ENCODE measurements at regions not wholly inside any gene's neighbourhood (a gene's known extent, or its start where the extent isn't known, plus 50 kb on each side); places are given as distances from the start of the nearest gene placed in this dataset.
"Not testable (repeated sequence)": the region's sequence is repeated elsewhere in the genome, so short reads cannot be mapped to it uniquely, and the experiment has no call there.

- H3K27me3 ChIP-seq, result no peaks in the 10 kb centered on the region
- no peak for TF ChIP-seq CTCF (IDR thresholded peaks at IDR 0.05)
- no peak for DNase-seq (ENCODE audit: low spot score)
- no peaks in the 10 kb centered on the region for H3K4me1 ChIP-seq
- H3K9me3 ChIP-seq, result no peaks in the 10 kb centered on the region
- no peak overlapping the region for H3K4me3 ChIP-seq
- no peaks in the 10 kb centered on the region for H3K36me3 ChIP-seq
- no peak overlapping the region for H3K27ac ChIP-seq
These were observed 1310.0 kb upstream of the EYS start for GRCh38 chr6:67016921-67017460.

GRCh38 chr6:67011441-67011840 is 1304.4 kb upstream of the EYS start:
- no peaks in the 10 kb centered on the region for H3K36me3 ChIP-seq
- no peak overlapping the region for H3K27ac ChIP-seq
- no peaks in the 10 kb centered on the region for H3K4me1 ChIP-seq
- H3K27me3 ChIP-seq, result no peaks in the 10 kb centered on the region
- DNase-seq (ENCODE audit: low spot score), result no peak
- no peak overlapping the region for H3K4me3 ChIP-seq
- no peaks in the 10 kb centered on the region for H3K9me3 ChIP-seq
- TF ChIP-seq CTCF (IDR thresholded peaks at IDR 0.05), result no peak

DNA sequence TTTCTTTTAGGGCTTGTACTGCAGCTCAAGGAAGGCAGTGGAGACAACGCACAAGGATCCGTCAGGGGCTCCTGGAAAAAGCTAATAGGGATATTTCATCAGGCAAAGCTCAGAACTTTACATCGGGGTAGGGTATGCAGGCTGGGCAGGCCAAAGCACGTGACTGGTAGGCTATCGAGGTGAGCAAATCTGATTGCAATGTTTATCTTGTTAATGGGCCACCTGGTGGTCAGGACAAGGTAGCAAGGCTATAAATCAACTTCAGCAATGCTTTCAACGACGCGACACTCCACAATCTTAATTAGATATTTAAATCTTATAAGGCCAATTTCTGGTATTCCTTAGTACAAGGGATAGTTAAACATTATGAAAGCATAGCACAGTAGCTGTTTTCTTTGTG is 1302.8 kb upstream of the EYS start:
- Histone ChIP-seq H3K36me3 (no peaks in the 10 kb centered on the region), H3K27me3 (no peaks in the 10 kb centered on the region), H3K4me3 (no peak overlapping the region), H3K4me1 (no peaks in the 10 kb centered on the region), H3K9me3 (no peaks in the 10 kb centered on the region), H3K27ac (no peak overlapping the region)
- no peak for DNase-seq (ENCODE audit: low spot score)
- TF ChIP-seq CTCF (IDR thresholded peaks at IDR 0.05), result peak in 1 of 2 donors; percentile 17

DNA sequence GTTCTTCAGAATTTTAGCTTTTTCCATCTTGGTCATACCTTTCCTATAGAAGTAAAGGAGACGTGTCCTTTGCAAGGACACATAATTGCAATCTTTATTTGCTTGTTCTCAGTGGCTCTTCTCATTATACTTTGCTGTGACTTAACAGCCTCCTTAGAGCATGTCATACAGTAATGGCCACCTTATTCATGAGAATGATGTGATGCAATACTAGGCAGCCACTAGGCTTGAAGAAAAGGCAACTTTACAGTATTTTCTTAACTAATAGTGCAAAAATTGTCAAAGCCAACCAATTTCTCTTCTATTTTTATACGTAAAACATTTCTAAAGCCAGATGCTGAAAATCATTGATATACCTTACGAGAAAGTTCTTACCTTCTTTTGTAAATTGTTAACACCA is 1296.8 kb upstream of the EYS start:
- Histone ChIP-seq H3K4me1 (no peaks in the 10 kb centered on the region), H3K36me3 (no peaks in the 10 kb centered on the region), H3K9me3 (no peaks in the 10 kb centered on the region), H3K4me3 (no peak overlapping the region), H3K27me3 (no peaks in the 10 kb centered on the region), H3K27ac (no peak overlapping the region)
- no peak for DNase-seq (ENCODE audit: low spot score)
- TF ChIP-seq CTCF (IDR thresholded peaks at IDR 0.05), result no peak

DNA sequence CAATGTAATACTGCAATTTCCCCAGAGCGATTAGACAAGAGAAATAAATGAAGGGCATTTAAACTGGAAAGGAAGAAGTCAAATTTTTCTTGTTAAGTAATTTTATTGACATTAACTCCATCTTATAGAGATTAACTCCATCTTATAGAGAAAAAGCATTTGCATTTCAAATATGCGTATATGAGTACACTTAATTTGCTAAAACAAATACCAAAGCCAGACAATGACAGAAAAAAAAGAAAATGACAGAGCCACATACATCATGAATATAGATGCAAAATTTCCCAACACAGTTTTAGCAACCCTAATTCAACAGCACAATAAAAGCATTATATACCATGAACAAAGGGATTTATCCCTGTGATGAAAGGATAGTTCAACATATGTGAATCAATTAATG is 1293.1 kb upstream of the EYS start:
- H3K36me3 ChIP-seq, result no peaks in the 10 kb centered on the region
- TF ChIP-seq CTCF (IDR thresholded peaks at IDR 0.05), result no peak
- no peaks in the 10 kb centered on the region for H3K4me1 ChIP-seq
- H3K27me3 ChIP-seq, result no peaks in the 10 kb centered on the region
- no peak overlapping the region for H3K27ac ChIP-seq
- peaks cover 0 to 7% of the 10 kb centered on the region in 2 donors for H3K9me3 ChIP-seq
- no peak for DNase-seq (ENCODE audit: low spot score)
- H3K4me3 ChIP-seq, result no peak overlapping the region

DNA sequence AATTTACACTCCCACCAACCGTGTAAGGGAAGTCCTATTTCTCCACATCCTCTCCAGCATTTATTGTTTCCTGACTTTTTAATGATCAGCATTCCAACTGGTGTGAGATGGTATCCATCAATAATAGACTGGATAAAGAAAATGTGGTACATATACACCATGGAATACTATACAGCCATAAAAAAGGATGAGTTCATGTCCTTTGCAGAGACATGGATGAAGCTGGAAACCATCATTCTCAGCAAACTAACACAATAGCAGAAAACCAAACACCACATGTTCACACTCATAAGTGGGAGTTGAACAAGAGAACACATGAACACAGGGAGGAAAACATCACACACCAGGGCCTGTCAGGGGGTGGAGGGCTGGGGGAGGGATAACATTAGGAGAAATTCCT is 1290.6 kb upstream of the EYS start:
- not testable (repeated sequence) for H3K9me3 ChIP-seq; H3K27ac ChIP-seq; H3K27me3 ChIP-seq; H3K4me1 ChIP-seq; DNase-seq (ENCODE audit: low spot score); H3K4me3 ChIP-seq; H3K36me3 ChIP-seq

Data from right atrium auricular region (tissue), 2 donors.